Activated CD4-positive, alpha-beta memory T cell treated with anti-CD3 and anti-CD28 coated beads, Interleukin-2, amount 10 ng/mL, durations not matched to agents 7 days and 5 days (primary cell): ENCODE measurements at regions not wholly inside any gene's neighbourhood (a gene's known extent, or its start where the extent isn't known, plus 50 kb on each side); places are given as distances from the start of the nearest gene placed in this dataset.
"Not testable (repeated sequence)": the region's sequence is repeated elsewhere in the genome, so short reads cannot be mapped to it uniquely, and the experiment has no call there.

Source experiments
- CTCF ChIA-PET: fragments of 350-600 bp; sonication (Branson Sonifier 250); formaldehyde crosslinking; loops from one replicate; lab custom pipeline; 2021; ENCODE audit warnings: antibody characterized with exemption, inconsistent platforms; lab: Charles Lee
- POLR2A ChIA-PET: fragments of 350-600 bp; sonication (Branson Sonifier 250); formaldehyde crosslinking; loops from one replicate; lab custom pipeline; 2021; ENCODE audit warnings: antibody characterized with exemption; lab: Charles Lee
- DNase-seq: peaks from one replicate; pipeline ENCODE4 v3.0.0-alpha.2; 2020
- H3K27ac Mint-ChIP-seq: one replicate; pipeline ENCODE4 v1.8.0; 2021; ENCODE audit warnings: mild to moderate bottlenecking, mixed read lengths
- H3K27me3 Mint-ChIP-seq: one replicate; pipeline ENCODE4 v1.8.0; 2021; ENCODE audit warnings: mixed read lengths
- H3K36me3 Mint-ChIP-seq: one replicate; pipeline ENCODE4 v1.8.0; 2021; ENCODE audit warnings: low read depth, mixed read lengths
- H3K4me1 Mint-ChIP-seq: one replicate; pipeline ENCODE4 v1.8.0; 2021; ENCODE audit warnings: mixed read lengths
- H3K4me3 Mint-ChIP-seq: one replicate; pipeline ENCODE4 v1.8.0; 2021; ENCODE audit warnings: mild to moderate bottlenecking, mixed read lengths
- H3K9me3 Mint-ChIP-seq: one replicate; pipeline ENCODE4 v1.8.0; 2021; ENCODE audit warnings: mixed read lengths

GRCh38 chr10:31215052-31215451 is 104.0 kb upstream of the ZEB1 start:
- H3K4me1 Mint-ChIP-seq: no peaks in the 10 kb centered on the region

GRCh38 chr10:31219306-31219705 is 99.7 kb upstream of the ZEB1 start:
- H3K27ac Mint-ChIP-seq: no peak overlapping the region
- no peak for DNase-seq
- H3K4me3 Mint-ChIP-seq: no peak overlapping the region
- no peaks in the 10 kb centered on the region for H3K9me3 Mint-ChIP-seq
- H3K36me3 Mint-ChIP-seq: no peaks in the 10 kb centered on the region
- ChIA-PET CTCF (interaction anchor here (0.6 kb wide), 1 partner anchor 8 kb away, joined by 3 read pairs; no protein-coding TSS in a partner anchor), POLR2A (no interaction called here)
- no peaks in the 10 kb centered on the region for H3K4me1 Mint-ChIP-seq
- H3K27me3 Mint-ChIP-seq: peaks cover 1% of the 10 kb centered on the region

More at GRCh38 chr10:31215052-31215451, 104.0 kb upstream of the ZEB1 start:
- ChIA-PET CTCF (no interaction called here), POLR2A (no interaction called here)
- no peaks in the 10 kb centered on the region for H3K9me3 Mint-ChIP-seq
- H3K36me3 Mint-ChIP-seq: no peaks in the 10 kb centered on the region
- H3K4me3 Mint-ChIP-seq: no peak overlapping the region
- no peaks in the 10 kb centered on the region for H3K27me3 Mint-ChIP-seq
- H3K27ac Mint-ChIP-seq: no peak overlapping the region
- no peak for DNase-seq

- H3K36me3 Mint-ChIP-seq, H3K27ac Mint-ChIP-seq, DNase-seq, H3K27me3 Mint-ChIP-seq, H3K4me1 Mint-ChIP-seq, H3K4me3 Mint-ChIP-seq, POLR2A ChIA-PET, CTCF ChIA-PET: not testable (repeated sequence)
- peaks cover 14% of the 10 kb centered on the region for H3K9me3 Mint-ChIP-seq
Measured at GRCh38 chr10:31228780-31229179, 90.2 kb upstream of the ZEB1 start.

GRCh38 chr10:31239961-31240360 is 79.1 kb upstream of the ZEB1 start:
- CTCF ChIA-PET: no interaction called here
- POLR2A ChIA-PET: no interaction called here
- peaks cover 13% of the 10 kb centered on the region for H3K27me3 Mint-ChIP-seq

GRCh38 chr10:31242902-31243301 is 76.1 kb upstream of the ZEB1 start:
- Mint-ChIP-seq H3K4me3 (no peak overlapping the region), H3K27ac (no peak overlapping the region), H3K4me1 (peaks cover 6% of the 10 kb centered on the region), H3K9me3 (no peaks in the 10 kb centered on the region), H3K36me3 (no peaks in the 10 kb centered on the region), H3K27me3 (peaks cover 9% of the 10 kb centered on the region)
- CTCF ChIA-PET: no interaction called here
- peak; percentile 38 for DNase-seq
- POLR2A ChIA-PET: no interaction called here

More at GRCh38 chr10:31239961-31240360, 79.1 kb upstream of the ZEB1 start:
- Mint-ChIP-seq H3K4me3 (no peak overlapping the region), H3K36me3 (no peaks in the 10 kb centered on the region), H3K9me3 (no peaks in the 10 kb centered on the region), H3K4me1 (peaks cover 6% of the 10 kb centered on the region), H3K27ac (no peak overlapping the region)
- no peak for DNase-seq

- H3K4me1 Mint-ChIP-seq, DNase-seq, H3K27ac Mint-ChIP-seq, CTCF ChIA-PET, H3K9me3 Mint-ChIP-seq, H3K36me3 Mint-ChIP-seq, POLR2A ChIA-PET, H3K4me3 Mint-ChIP-seq: not testable (repeated sequence)
- peaks cover 18% of the 10 kb centered on the region for H3K27me3 Mint-ChIP-seq
Measured at GRCh38 chr10:31251118-31251517, 67.9 kb upstream of the ZEB1 start.

GRCh38 chr10:31253237-31253636 is 65.8 kb upstream of the ZEB1 start:
- no peak overlapping the region for H3K4me3 Mint-ChIP-seq
- no peaks in the 10 kb centered on the region for H3K36me3 Mint-ChIP-seq
- no peak overlapping the region for H3K27ac Mint-ChIP-seq
- no peaks in the 10 kb centered on the region for H3K9me3 Mint-ChIP-seq
- POLR2A ChIA-PET: no interaction called here
- peaks cover 22% of the 10 kb centered on the region for H3K27me3 Mint-ChIP-seq
- CTCF ChIA-PET: no interaction called here
- DNase-seq: no peak
- H3K4me1 Mint-ChIP-seq: no peaks in the 10 kb centered on the region

GRCh38 chr10:31261511-31262311 is 57.3 kb upstream of the ZEB1 start:
- Mint-ChIP-seq H3K9me3 (no peaks in the 10 kb centered on the region), H3K27me3 (peaks cover 11% of the 10 kb centered on the region), H3K27ac (no peak overlapping the region), H3K4me3 (no peak overlapping the region), H3K36me3 (no peaks in the 10 kb centered on the region), H3K4me1 (no peaks in the 10 kb centered on the region)
- ChIA-PET CTCF (no interaction called here), POLR2A (no interaction called here)
- no peak for DNase-seq

- H3K27me3 Mint-ChIP-seq: peaks cover 9% of the 10 kb centered on the region
- no peak for DNase-seq
- no peak overlapping the region for H3K27ac Mint-ChIP-seq
- ChIA-PET CTCF (interaction anchor here (0.8 kb wide), 1 partner anchor 80 kb away, joined by 3 read pairs; no protein-coding TSS in a partner anchor), POLR2A (no interaction called here)
- no peak overlapping the region for H3K4me3 Mint-ChIP-seq
- no peaks in the 10 kb centered on the region for H3K9me3 Mint-ChIP-seq
- no peaks in the 10 kb centered on the region for H3K36me3 Mint-ChIP-seq
- no peaks in the 10 kb centered on the region for H3K4me1 Mint-ChIP-seq
Measured at GRCh38 chr10:31262672-31263071, 56.3 kb upstream of the ZEB1 start.

- H3K27ac Mint-ChIP-seq: no peak overlapping the region
- no peak overlapping the region for H3K4me3 Mint-ChIP-seq
- H3K4me1 Mint-ChIP-seq: no peaks in the 10 kb centered on the region
- H3K9me3 Mint-ChIP-seq: no peaks in the 10 kb centered on the region
- POLR2A ChIA-PET: no interaction called here
- no peak for DNase-seq
- H3K27me3 Mint-ChIP-seq: peaks cover 3% of the 10 kb centered on the region
- H3K36me3 Mint-ChIP-seq: no peaks in the 10 kb centered on the region
- CTCF ChIA-PET: no interaction called here
Measured at GRCh38 chr10:31263903-31264302, 55.1 kb upstream of the ZEB1 start.

GRCh38 chr10:31268444-31269303 is 50.3 kb upstream of the ZEB1 start:
- H3K4me1 Mint-ChIP-seq: no peaks in the 10 kb centered on the region
- no peaks in the 10 kb centered on the region for H3K27me3 Mint-ChIP-seq
- H3K27ac Mint-ChIP-seq: no peak overlapping the region
- H3K9me3 Mint-ChIP-seq: peaks cover 8% of the 10 kb centered on the region
- no peak for DNase-seq
- no peaks in the 10 kb centered on the region for H3K36me3 Mint-ChIP-seq
- no peak overlapping the region for H3K4me3 Mint-ChIP-seq
- ChIA-PET CTCF (no interaction called here), POLR2A (no interaction called here)
